Chondrocyte (in vitro differentiated cells): ENCODE measurements at regions not wholly inside any gene's neighbourhood (a gene's known extent, or its start where the extent isn't known, plus 50 kb on each side); places are given as distances from the start of the nearest gene placed in this dataset.
A peak's percentile ranks its signal among the peaks of the same experiment; 100 is the strongest.

ENCODE experiments used
- DNase-seq: peaks from one replicate; pipeline ENCODE4 v3.0.0; 2021; ENCODE audit warnings: mixed read lengths, low spot score
- H3K27ac Mint-ChIP-seq: one replicate; pipeline ENCODE4 v1.8.0; 2021; ENCODE audit warnings: mild to moderate bottlenecking, moderate library complexity, mixed read lengths; ENCODE audit not compliant: unreplicated experiment
- H3K27me3 Mint-ChIP-seq: 2 replicates; pipeline ENCODE4 v1.8.0; 2021; ENCODE audit warnings: low read depth, mixed read lengths
- H3K36me3 Mint-ChIP-seq: 2 replicates; pipeline ENCODE4 v1.8.0; 2021; ENCODE audit warnings: low read depth, mixed read lengths
- H3K4me1 Mint-ChIP-seq: 2 replicates; pipeline ENCODE4 v1.8.0; 2021; ENCODE audit warnings: low read depth, mild to moderate bottlenecking, mixed read lengths
- H3K4me3 Mint-ChIP-seq: one replicate; pipeline ENCODE4 v1.8.0; 2021; ENCODE audit warnings: mild to moderate bottlenecking, moderate library complexity, mixed read lengths; ENCODE audit not compliant: unreplicated experiment
- H3K9me3 Mint-ChIP-seq: 2 replicates; pipeline ENCODE4 v1.8.0; 2021; ENCODE audit warnings: low read depth, mixed read lengths
- TF ChIP-seq, protein P1 (sequence below): fragments of 200-600 bp; sonication (generic); IDR thresholded peaks from 2 replicates; pipeline ENCODE4 v1.5.0; 2021; ENCODE audit warnings: antibody characterized with exemption, mild to moderate bottlenecking, moderate library complexity

DNA sequence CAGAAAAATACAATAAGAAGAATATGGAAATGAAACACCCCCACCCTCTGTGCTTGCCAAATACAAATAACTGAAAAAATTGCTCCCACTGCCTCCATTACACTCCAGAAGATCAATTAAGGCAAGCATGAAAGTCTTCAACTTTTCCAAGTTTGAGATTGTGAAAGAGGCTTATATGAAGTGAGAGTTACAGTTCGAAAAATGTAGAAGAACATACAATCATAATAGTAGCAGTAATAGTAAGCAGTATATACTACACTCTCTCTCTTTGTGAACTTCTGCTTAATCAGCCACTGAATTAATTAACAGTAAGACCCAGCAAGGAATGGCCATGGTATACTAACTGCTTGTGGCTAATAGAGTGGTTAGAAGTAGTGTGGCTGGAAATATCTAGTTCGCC, 923.2 kb downstream of the RPA4 start:
- Mint-ChIP-seq H3K27ac (no peak overlapping the region), H3K4me1 (no peaks in the 10 kb centered on the region), H3K4me3 (no peak overlapping the region), H3K36me3 (peaks cover 4% of the 10 kb centered on the region), H3K9me3 (peaks cover 14% of the 10 kb centered on the region), H3K27me3 (no peaks in the 10 kb centered on the region)
- TF ChIP-seq, protein P1, sequence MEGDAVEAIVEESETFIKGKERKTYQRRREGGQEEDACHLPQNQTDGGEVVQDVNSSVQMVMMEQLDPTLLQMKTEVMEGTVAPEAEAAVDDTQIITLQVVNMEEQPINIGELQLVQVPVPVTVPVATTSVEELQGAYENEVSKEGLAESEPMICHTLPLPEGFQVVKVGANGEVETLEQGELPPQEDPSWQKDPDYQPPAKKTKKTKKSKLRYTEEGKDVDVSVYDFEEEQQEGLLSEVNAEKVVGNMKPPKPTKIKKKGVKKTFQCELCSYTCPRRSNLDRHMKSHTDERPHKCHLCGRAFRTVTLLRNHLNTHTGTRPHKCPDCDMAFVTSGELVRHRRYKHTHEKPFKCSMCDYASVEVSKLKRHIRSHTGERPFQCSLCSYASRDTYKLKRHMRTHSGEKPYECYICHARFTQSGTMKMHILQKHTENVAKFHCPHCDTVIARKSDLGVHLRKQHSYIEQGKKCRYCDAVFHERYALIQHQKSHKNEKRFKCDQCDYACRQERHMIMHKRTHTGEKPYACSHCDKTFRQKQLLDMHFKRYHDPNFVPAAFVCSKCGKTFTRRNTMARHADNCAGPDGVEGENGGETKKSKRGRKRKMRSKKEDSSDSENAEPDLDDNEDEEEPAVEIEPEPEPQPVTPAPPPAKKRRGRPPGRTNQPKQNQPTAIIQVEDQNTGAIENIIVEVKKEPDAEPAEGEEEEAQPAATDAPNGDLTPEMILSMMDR, result no peak
- no peak for DNase-seq

DNA sequence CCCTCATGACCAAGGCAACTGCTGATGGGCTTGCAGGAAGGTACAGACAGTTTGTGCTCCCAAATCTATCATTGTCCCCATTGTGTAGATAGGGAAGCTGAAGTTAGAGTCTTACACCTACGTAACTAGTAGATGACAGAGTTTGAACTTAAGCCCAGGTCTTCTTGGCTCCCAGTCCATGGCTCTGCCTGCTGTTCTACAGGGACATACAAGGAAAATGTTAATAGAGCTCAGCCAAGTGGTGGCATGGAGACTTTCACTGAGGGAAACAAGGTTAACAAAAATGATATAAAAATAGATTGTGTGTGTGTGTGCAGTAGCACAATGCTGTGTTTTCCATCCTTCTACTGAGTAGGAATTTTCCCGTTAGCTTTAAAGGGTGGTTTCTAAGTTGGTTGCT, 936.5 kb downstream of the RPA4 start:
- TF ChIP-seq, protein P1, result no peak
- H3K4me3 Mint-ChIP-seq, result no peak overlapping the region

DNA sequence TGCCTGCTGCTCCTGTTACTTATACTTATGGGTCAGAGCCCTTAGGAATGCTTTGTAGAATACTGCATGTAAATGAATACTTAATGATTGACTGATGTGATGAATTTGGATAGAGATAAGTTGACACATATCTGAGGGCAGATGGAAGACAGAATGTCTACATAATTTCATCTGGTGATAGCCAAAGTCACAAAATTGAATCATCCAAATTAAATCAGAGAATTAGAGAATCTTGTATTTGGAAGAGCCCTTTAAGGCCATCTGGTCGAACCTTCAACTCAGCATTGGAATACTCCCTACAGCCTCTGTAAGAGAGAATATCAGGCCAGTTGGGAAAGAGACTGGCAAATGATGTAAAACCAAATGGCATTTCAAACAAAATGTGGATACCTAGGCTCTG, 944.8 kb downstream of the RPA4 start:
- H3K4me3 Mint-ChIP-seq, result no peak overlapping the region

More for the DNA sequence above, 936.5 kb downstream of the RPA4 start:
- no peak for DNase-seq
- H3K4me1 Mint-ChIP-seq, result peaks cover 5% of the 10 kb centered on the region
- peaks cover 11% of the 10 kb centered on the region for H3K9me3 Mint-ChIP-seq
- H3K36me3 Mint-ChIP-seq, result no peaks in the 10 kb centered on the region
- peaks cover 9% of the 10 kb centered on the region for H3K27me3 Mint-ChIP-seq
- no peak overlapping the region for H3K27ac Mint-ChIP-seq

DNA sequence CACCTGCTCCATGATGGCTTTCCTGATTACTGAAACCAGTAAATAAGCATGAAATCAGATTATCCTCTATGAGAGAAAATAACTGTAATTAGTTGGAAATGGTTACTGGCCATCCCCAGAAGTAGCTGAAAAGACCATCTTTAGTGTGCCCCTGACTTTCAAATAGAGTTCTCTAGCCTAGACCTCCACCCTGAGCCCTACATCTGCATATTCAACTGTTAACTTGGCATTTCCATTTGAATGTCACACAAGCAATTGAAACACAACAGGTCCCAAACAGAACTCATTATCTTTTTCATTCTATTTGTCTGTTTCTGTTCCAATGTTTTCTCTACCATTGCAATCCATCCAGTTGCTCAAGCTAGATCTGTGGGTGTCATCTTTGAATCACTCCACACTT, 952.3 kb downstream of the RPA4 start:
- Mint-ChIP-seq H3K9me3 (no peaks in the 10 kb centered on the region), H3K4me1 (no peaks in the 10 kb centered on the region), H3K27ac (no peak overlapping the region), H3K4me3 (no peak overlapping the region), H3K36me3 (no peaks in the 10 kb centered on the region), H3K27me3 (no peaks in the 10 kb centered on the region)
- DNase-seq, result no peak
- TF ChIP-seq, protein P1, result no peak

More for the DNA sequence above, 944.8 kb downstream of the RPA4 start:
- DNase-seq, result no peak
- Mint-ChIP-seq H3K36me3 (no peaks in the 10 kb centered on the region), H3K27me3 (peaks cover 3% of the 10 kb centered on the region), H3K27ac (no peak overlapping the region), H3K4me1 (no peaks in the 10 kb centered on the region), H3K9me3 (peaks cover 4% of the 10 kb centered on the region)
- TF ChIP-seq, protein P1, result no peak

DNA sequence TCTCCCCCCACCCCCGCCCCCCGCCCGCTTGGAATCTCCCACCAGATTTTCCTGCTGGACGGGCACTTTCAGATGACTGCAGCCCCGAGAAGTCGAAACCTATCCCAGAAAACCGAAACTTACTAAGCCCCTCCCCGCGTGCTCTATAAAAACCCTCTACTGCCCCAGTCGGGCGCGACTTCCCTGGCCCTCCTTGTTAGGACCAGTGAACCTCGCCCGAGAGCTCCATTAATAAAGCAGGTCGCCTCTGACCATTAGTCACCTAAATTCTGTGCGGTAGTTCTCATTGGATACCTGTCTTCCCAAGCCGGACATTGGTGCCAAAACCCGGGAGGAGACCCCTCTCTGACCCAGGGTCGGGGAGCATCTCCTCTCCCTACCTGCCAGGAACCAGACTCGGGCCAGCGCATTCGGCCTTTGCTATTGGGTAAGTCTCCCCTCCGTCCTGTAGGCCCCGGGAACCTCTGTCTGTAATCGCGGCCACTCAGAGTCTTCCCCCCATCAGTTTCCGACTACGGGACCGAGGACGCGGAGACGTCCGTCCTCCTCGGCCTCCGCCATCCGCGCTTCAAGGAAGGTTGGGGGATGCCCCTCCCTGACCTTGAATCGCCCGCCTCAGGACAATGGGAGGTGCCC, 958.0 kb downstream of the RPA4 start:
- Mint-ChIP-seq H3K27me3 (no peaks in the 10 kb centered on the region), H3K9me3 (peaks cover 18% of the 10 kb centered on the region), H3K4me1 (no peaks in the 10 kb centered on the region), H3K4me3 (no peak overlapping the region), H3K27ac (no peak overlapping the region), H3K36me3 (peaks cover 2% of the 10 kb centered on the region)
- TF ChIP-seq, protein P1, result no peak
- DNase-seq, result peak; percentile 82
